Astrocyte of the spinal cord (primary cell): ENCODE measurements at regions not wholly inside any gene's neighbourhood (a gene's known extent, or its start where the extent isn't known, plus 50 kb on each side); places are given as distances from the start of the nearest gene placed in this dataset.

ENCODE experiments used
- DNase-seq: peaks from one replicate; pipeline ENCODE4 v3.0.0; 2011; ENCODE audit warnings: low read depth, low spot score
- H3K4me3 ChIP-seq: 2 replicates; pipeline ENCODE4 v1.5.1; 2011; ENCODE audit warnings: low read depth, mild to moderate bottlenecking, low read length, moderate library complexity
- in situ Hi-C: cut with HindIII; loops from 2 replicates; pipeline ENCODE4 v1.10.0; 2017; ENCODE audit warnings: low sequenced_read_pairs
- TF ChIP-seq, protein P1 (sequence below): IDR thresholded peaks from 2 replicates; pipeline ENCODE4 v1.5.1; 2012; ENCODE audit warnings: low read depth, mild to moderate bottlenecking, low read length, inconsistent platforms

DNA sequence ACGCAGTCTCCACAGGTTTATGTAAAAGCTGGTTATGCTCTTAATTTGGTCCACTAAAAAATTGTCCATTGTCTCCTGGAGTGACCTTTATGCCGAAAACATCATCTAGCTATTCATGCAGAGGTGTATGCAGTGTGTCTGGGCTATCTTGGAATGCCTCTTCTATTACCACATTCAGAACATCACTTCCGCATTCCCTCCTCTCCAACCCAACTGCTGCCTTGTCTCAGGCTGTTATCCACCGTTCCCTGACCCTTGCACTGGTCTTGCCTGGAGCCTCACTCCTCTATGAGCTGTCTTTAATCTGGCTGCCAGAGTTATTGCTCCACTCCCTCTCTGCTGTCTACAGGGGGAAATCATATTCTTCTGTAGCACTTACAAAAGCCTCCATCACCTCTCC, 214.1 kb upstream of the ANKRD55 start:
- no peak for DNase-seq
- in situ Hi-C loops: no loop called here
- no peak overlapping the region for H3K4me3 ChIP-seq
- TF ChIP-seq, protein P1, sequence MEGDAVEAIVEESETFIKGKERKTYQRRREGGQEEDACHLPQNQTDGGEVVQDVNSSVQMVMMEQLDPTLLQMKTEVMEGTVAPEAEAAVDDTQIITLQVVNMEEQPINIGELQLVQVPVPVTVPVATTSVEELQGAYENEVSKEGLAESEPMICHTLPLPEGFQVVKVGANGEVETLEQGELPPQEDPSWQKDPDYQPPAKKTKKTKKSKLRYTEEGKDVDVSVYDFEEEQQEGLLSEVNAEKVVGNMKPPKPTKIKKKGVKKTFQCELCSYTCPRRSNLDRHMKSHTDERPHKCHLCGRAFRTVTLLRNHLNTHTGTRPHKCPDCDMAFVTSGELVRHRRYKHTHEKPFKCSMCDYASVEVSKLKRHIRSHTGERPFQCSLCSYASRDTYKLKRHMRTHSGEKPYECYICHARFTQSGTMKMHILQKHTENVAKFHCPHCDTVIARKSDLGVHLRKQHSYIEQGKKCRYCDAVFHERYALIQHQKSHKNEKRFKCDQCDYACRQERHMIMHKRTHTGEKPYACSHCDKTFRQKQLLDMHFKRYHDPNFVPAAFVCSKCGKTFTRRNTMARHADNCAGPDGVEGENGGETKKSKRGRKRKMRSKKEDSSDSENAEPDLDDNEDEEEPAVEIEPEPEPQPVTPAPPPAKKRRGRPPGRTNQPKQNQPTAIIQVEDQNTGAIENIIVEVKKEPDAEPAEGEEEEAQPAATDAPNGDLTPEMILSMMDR: no peak

DNA sequence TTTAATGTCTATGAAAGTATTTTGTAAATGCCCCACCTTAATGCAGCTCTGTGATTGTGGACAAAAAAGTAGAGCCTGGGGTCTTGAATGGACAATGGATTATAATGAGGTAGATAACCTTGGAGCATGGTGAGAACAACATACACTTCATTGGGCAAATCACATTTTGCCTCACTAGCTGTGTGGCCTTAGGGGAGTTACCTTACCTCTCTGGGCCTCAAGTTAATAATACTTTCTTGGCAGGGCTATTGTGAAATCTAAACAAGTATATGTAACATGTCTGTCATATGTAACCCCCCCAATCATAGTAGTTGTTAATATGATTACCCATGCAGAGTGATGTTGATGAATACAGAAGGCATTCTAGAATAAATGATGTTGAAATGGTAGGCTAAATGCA, 213.6 kb upstream of the ANKRD55 start:
- no peak for DNase-seq
- no peak overlapping the region for H3K4me3 ChIP-seq
- in situ Hi-C loops: no loop called here
- TF ChIP-seq, protein P1: no peak

DNA sequence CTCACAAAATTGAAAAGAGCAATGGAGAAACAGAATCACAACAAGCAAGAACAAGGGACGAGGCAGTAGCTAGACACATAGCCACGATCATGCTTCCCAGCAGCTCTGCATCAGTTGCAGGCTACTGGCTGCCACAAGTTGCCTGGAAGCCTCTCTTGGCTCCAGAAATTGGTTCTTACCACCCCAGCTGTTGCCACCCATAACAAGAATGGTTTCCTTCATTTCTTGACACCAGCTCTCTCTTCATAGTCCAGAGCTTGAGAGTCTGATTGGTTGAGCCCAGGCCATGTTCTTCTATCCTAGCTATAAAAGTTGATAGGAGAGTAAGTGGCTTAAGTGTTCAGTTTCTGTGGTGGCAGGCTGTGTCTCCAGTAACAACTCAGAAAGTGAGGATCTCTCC, 210.7 kb upstream of the ANKRD55 start:
- no peak for DNase-seq
- TF ChIP-seq, protein P1: no peak
- H3K4me3 ChIP-seq: no peak overlapping the region
- in situ Hi-C loops: no loop called here

DNA sequence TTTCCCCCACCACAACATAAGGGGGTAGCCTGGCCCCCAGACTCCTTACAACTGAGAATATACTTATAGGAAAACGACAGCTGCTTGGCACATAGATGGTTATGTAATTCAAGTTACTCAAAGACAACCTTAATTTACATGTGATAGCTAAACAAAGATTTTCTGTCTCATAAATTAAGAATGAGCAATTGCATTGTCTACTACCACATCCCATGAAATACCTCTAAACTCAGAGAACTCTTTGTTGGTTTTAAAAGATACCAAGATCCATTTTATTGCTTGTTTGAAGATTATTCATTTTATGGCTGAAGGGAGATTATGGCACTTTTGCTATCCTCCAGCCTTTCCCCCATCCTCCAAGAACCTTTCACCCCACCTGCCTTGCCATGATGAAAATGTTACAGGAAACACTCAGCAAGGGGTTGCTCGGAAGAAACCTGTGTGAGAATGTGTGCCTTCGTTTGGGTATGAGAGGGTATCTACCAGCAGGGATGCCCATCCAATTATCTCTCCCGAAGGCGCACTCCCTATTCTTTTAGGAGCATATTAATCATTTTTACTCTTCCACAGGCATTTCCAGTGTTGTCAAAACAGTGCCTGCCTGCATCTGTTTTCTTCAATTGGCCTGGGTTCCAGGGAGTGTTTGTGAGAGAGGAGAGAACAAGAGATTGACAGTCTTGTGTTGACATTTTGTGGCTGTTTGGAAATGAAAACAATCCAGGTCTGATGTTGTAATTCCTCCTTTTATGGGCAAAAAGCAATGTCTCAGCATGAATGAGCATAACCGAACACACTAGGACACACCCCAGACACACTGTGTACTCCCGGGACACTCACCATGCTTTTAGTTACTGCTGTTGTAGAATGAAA, 208.0 kb upstream of the ANKRD55 start:
- TF ChIP-seq, protein P1: no peak
- in situ Hi-C loops: no loop called here
- peak; percentile 66 for DNase-seq
- H3K4me3 ChIP-seq: no peak overlapping the region

DNA sequence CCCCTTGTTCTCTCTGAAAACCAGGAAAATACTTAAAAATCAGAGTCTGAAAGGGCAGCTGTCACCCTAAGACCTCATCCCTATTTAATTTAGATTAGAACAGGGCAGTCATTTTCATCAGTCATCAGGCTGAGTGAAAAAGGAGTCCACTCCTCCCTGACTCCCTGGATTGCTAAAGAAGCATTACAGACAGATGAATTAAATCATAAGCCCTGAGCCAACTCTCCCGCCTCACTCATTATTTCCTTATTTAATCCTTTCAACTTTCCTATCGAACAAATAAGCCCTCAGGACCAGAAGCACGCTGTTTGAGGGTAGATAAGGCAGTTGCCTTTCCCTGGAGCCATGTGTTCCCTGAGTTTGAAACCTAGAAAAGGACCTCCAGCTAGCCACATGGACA, 201.9 kb upstream of the ANKRD55 start:
- no peak for DNase-seq
- H3K4me3 ChIP-seq: no peak overlapping the region
- in situ Hi-C loops: no loop called here
- TF ChIP-seq, protein P1: no peak

DNA sequence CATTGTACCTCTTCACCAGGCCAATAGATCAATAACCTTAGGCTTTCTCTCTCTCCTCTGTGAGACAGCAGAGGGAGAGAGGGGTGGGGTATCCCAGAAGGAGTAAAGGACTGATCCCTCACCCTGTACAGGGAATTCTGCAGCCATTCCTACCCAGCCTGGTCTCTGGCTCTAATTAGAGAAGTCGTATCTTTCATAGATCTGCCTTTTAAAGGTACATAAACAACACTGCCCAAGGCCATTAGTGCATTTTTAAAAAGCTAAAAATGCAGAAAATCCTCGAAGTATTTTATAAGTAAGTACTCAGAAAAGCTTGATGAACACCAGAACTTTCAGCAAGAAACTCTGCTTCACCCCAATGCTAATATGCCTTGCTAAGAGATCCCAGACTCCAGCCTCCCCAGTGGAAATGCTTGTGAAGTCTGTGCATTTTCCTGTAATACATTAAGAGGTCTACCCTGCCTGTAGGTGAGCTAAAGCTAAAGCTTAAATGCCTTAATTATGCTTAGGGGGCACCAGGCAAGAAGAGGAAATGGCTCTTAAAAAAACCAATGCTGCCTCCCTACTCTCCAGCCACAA, 200.0 kb upstream of the ANKRD55 start:
- TF ChIP-seq, protein P1: no peak
- in situ Hi-C loops: no loop called here
- H3K4me3 ChIP-seq: no peak overlapping the region
- DNase-seq: no peak
